H1 (cell line): ENCODE measurements at regions not wholly inside any gene's neighbourhood (a gene's known extent, or its start where the extent isn't known, plus 50 kb on each side); places are given as distances from the start of the nearest gene placed in this dataset.

Source experiments
- CTCF ChIA-PET: fragments of 300-600 bp; sonication (Branson Sonifier 250); formaldehyde crosslinking; loops from one replicate; lab custom pipeline; 2021; ENCODE audit not compliant: partially characterized antibody; lab: Charles Lee
- POLR2A ChIA-PET: fragments of 300-600 bp; sonication (Branson Sonifier 250); formaldehyde crosslinking; loops from one replicate; lab custom pipeline; 2021; ENCODE audit warnings: inconsistent platforms; ENCODE audit not compliant: partially characterized antibody; lab: Charles Lee
- DNase-seq, 2 experiments: peaks; one replicate each; pipeline versions ENCODE4 v3.0.0 to v3.0.0-alpha.2; 2010 to 2022; ENCODE audit warnings: low spot score in 2 of 2, low read depth in 1 of 2, mixed read lengths in 1 of 2
- FAIRE-seq: peaks from 2 replicates; lab custom pipeline; 2011; peaks lifted over from hg19 to GRCh38; lab: Jason Lieb, UNC
- H2AFZ ChIP-seq: 2 replicates; pipeline ENCODE4 v1.8.1; 2012; ENCODE audit warnings: low read length, inconsistent platforms
- H2AK5ac ChIP-seq: 2 replicates; pipeline ENCODE4 v1.6.1; 2013; ENCODE audit warnings: low read depth, low read length
- H2BK120ac ChIP-seq: replicated peaks from 2 replicates; pipeline ENCODE3; 2013; ENCODE audit warnings: low read depth, low read length, inconsistent platforms
- H2BK12ac ChIP-seq: 2 replicates; pipeline ENCODE4 v1.6.1; 2013; ENCODE audit warnings: low read depth, low read length
- H2BK15ac ChIP-seq: 2 replicates; pipeline ENCODE4 v1.6.1; 2013; ENCODE audit warnings: low read length
- H2BK20ac ChIP-seq: 2 replicates; pipeline ENCODE4 v1.6.1; 2013; ENCODE audit warnings: low read length
- H2BK5ac ChIP-seq: 2 replicates; pipeline ENCODE4 v1.6.1; 2013; ENCODE audit warnings: low read depth, low read length
- H3K14ac ChIP-seq: 2 replicates; pipeline ENCODE4 v1.6.1; 2013; ENCODE audit warnings: inconsistent platforms; ENCODE audit not compliant: insufficient read length
- H3K18ac ChIP-seq: 2 replicates; pipeline ENCODE4 v1.6.1; 2013; ENCODE audit warnings: low read length; ENCODE audit errors: extremely low read depth
- H3K23ac ChIP-seq: 2 replicates; pipeline ENCODE4 v1.6.1; 2013; ENCODE audit warnings: inconsistent platforms; ENCODE audit not compliant: insufficient read length
- H3K23me2 ChIP-seq: 2 replicates; pipeline ENCODE4 v1.6.1; 2013; ENCODE audit warnings: low read depth, low read length
- H3K27ac ChIP-seq: 2 replicates; pipeline ENCODE4 v1.6.1; 2011; ENCODE audit warnings: low read depth, low read length, inconsistent platforms
- H3K27me3 ChIP-seq, 4 experiments: replicated peaks in 1 of 4; 1 replicate in 1 of 4; 2 replicates in 3 of 4; pipeline versions ENCODE4 v1.6.1 to v1.8.1; 2011 to 2013; ENCODE audit warnings: low read length in 3 of 4, mild to moderate bottlenecking in 3 of 4, inconsistent platforms in 2 of 4, mixed read lengths in 2 of 4, moderate library complexity in 1 of 4; ENCODE audit not compliant: control insufficient read depth in 3 of 4, insufficient read depth in 3 of 4; ENCODE audit errors: extremely low read depth in 1 of 4
- H3K36me3 ChIP-seq, 4 experiments: 2 replicates each; pipeline versions ENCODE4 v1.6.1 to v1.8.1; 2011 to 2013; ENCODE audit warnings: mild to moderate bottlenecking in 4 of 4, low read length in 3 of 4, moderate library complexity in 2 of 4, control low read depth in 1 of 4, inconsistent platforms in 1 of 4; ENCODE audit not compliant: insufficient read depth in 4 of 4, control insufficient read depth in 2 of 4
- H3K4ac ChIP-seq: replicated peaks from 2 replicates; pipeline ENCODE3; 2013; ENCODE audit warnings: low read length, low read depth, mixed read lengths, inconsistent platforms; ENCODE audit not compliant: insufficient read length
- H3K4me1 ChIP-seq, 4 experiments: replicated peaks in 1 of 4; 1 replicate in 1 of 4; 2 replicates in 3 of 4; pipeline versions ENCODE4 v1.6.1 to v1.8.1; 2011 to 2013; ENCODE audit warnings: low read length in 3 of 4, inconsistent platforms in 2 of 4, mixed read lengths in 1 of 4; ENCODE audit not compliant: insufficient read depth in 4 of 4, control insufficient read depth in 3 of 4
- H3K4me2 ChIP-seq, 2 experiments: 2 replicates each; pipeline versions ENCODE4 v1.6.1 to v1.8.1; 2011 to 2013; ENCODE audit warnings: low read depth in 2 of 2, low read length in 2 of 2, control low read depth in 1 of 2, inconsistent platforms in 1 of 2, mild to moderate bottlenecking in 1 of 2; ENCODE audit not compliant: insufficient read depth in 1 of 2
- H3K4me3 ChIP-seq, 4 experiments: fragments of 200-600, 300-600 bp in 1 of 4; sonication (generic), shearing (Covaris generic), sonication (Bioruptor Twin) in 1 of 4; 2 replicates each; pipeline versions ENCODE4 v1.5.1 to v1.8.1; 2011 to 2016; ENCODE audit warnings: low read length in 4 of 4, low read depth in 3 of 4, control low read depth in 2 of 4, inconsistent platforms in 2 of 4, mild to moderate bottlenecking in 2 of 4, mixed read lengths in 1 of 4, moderate library complexity in 1 of 4; ENCODE audit not compliant: insufficient read depth in 2 of 4; ENCODE audit errors: extremely low read depth in 1 of 4
- H3K56ac ChIP-seq: replicated peaks from 2 replicates; pipeline ENCODE3; 2013; ENCODE audit warnings: low read depth, mild to moderate bottlenecking, mixed read lengths, low read length, inconsistent platforms; ENCODE audit not compliant: insufficient read length
- H3K79me1 ChIP-seq: 2 replicates; pipeline ENCODE4 v1.6.1; 2013; ENCODE audit warnings: low read depth, low read length, control low read depth
- H3K79me2 ChIP-seq, 2 experiments: 2 replicates each; pipeline versions ENCODE4 v1.6.1 to v1.8.1; 2012 to 2013; ENCODE audit warnings: low read length in 2 of 2, mild to moderate bottlenecking in 2 of 2, inconsistent platforms in 1 of 2; ENCODE audit not compliant: insufficient read depth in 2 of 2, control insufficient read depth in 1 of 2
- H3K9ac ChIP-seq, 4 experiments: replicated peaks in 1 of 4; 1 replicate in 1 of 4; 2 replicates in 3 of 4; pipeline versions ENCODE4 v1.6.1 to v1.8.1; 2011 to 2013; ENCODE audit warnings: low read depth in 3 of 4, low read length in 3 of 4, control low read depth in 2 of 4, mild to moderate bottlenecking in 2 of 4, moderate library complexity in 2 of 4, inconsistent platforms in 1 of 4; ENCODE audit errors: extremely low read depth in 1 of 4
- H3K9me3 ChIP-seq, 2 experiments: 2 replicates each; pipeline versions ENCODE4 v1.6.1 to v1.8.1; 2012 to 2013; ENCODE audit warnings: mild to moderate bottlenecking in 2 of 2, moderate library complexity in 2 of 2, control low read depth in 1 of 2, inconsistent platforms in 1 of 2, low read depth in 1 of 2, low read length in 1 of 2, mixed read lengths in 1 of 2; ENCODE audit not compliant: insufficient read depth in 2 of 2
- H4K20me1 ChIP-seq, 2 experiments: replicated peaks in 1 of 2; 2 replicates each; pipeline versions ENCODE3 to v1.8.1; 2011 to 2013; ENCODE audit warnings: inconsistent platforms in 2 of 2, low read length in 2 of 2, mild to moderate bottlenecking in 1 of 2; ENCODE audit not compliant: insufficient read depth in 2 of 2, control insufficient read depth in 1 of 2
- H4K5ac ChIP-seq: 2 replicates; pipeline ENCODE4 v1.6.1; 2013; ENCODE audit warnings: low read length, low read depth, mixed read lengths, inconsistent platforms; ENCODE audit not compliant: insufficient read length
- H4K8ac ChIP-seq: 2 replicates; pipeline ENCODE4 v1.8.0; 2013; ENCODE audit warnings: mild to moderate bottlenecking, moderate library complexity, low read length, inconsistent platforms; ENCODE audit not compliant: insufficient read depth; ENCODE audit errors: extremely low read depth
- H4K91ac ChIP-seq: replicated peaks from 2 replicates; pipeline ENCODE3; 2013; ENCODE audit warnings: low read length, mixed read lengths, inconsistent platforms; ENCODE audit not compliant: insufficient read length
- MAFK ChIP-seq: IDR thresholded peaks from 2 replicates; pipeline ENCODE4 v1.6.1; 2012; ENCODE audit warnings: low read depth, mild to moderate bottlenecking, improper control_type of control experiment, low read length
- TAF7 ChIP-seq: optimal IDR thresholded peaks from 2 replicates; pipeline ENCODE3; 2011; ENCODE audit warnings: low read depth, mild to moderate bottlenecking, inconsistent platforms, low read length, moderate library complexity, borderline replicate concordance

DNA sequence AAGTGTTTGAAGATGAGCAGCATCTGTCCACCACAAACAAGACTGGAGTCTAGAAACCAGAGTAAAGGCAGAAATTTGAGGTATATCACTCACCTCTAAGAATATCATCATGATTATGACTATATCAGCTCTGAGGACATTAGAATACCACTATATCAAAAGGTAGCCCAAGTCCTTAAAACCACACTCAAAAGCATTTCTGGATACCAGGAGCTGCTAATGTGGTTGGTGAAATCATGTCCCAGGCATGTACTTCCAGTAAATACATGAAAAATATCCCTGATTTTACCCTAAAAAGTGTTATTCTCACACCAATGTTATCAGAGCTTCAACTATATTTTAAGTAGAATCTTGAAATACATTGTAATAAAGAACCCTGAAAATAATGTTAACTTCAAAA, 136.3 kb upstream of the SMAD1 start:
- DNase-seq = no peak
- Histone ChIP-seq H3K9me3 (no peaks in the 10 kb centered on the region), H3K27me3 (no peaks in the 10 kb centered on the region), H4K91ac (no peak overlapping the region), H3K27ac (no peak overlapping the region), H2BK120ac (no peak overlapping the region), H3K23me2 (no peaks in the 10 kb centered on the region), H3K36me3 (no peaks in the 10 kb centered on the region), H3K79me1 (no peaks in the 10 kb centered on the region), H3K4me2 (no peak overlapping the region), H3K14ac (no peak overlapping the region), H3K79me2 (no peaks in the 10 kb centered on the region), H3K9ac (no peak overlapping the region), H3K4me1 (no peaks in the 10 kb centered on the region), H2AK5ac (no peak overlapping the region), H3K56ac (no peak overlapping the region), H4K20me1 (no peaks in the 10 kb centered on the region), H2BK5ac (no peak overlapping the region), H3K23ac (no peak overlapping the region), H3K4me3 (no peak overlapping the region), H2AFZ (no peak overlapping the region), H4K8ac (no peak overlapping the region), H3K4ac (no peak overlapping the region), H3K18ac (no peak overlapping the region), H2BK15ac (no peak overlapping the region), H2BK12ac (no peak overlapping the region), H2BK20ac (no peak overlapping the region), H4K5ac (no peak overlapping the region)
- ChIA-PET CTCF (no interaction called here), POLR2A (no interaction called here)
- FAIRE-seq = no peak
- no peak for TF ChIP-seq MAFK
- TF ChIP-seq TAF7 = no peak
